Gastrocnemius medialis (tissue), 4 donors: ENCODE measurements at regions not wholly inside any gene's neighbourhood (a gene's known extent, or its start where the extent isn't known, plus 50 kb on each side); places are given as distances from the start of the nearest gene placed in this dataset.

Experiments
- ATAC-seq, 2 donors: fragments of 150-250 bp; one replicate each; pipeline ENCODE4 v1.9.1; 2016
- DNase-seq, 2 donors: peaks; one replicate each; pipeline ENCODE4 v3.0.0-alpha.2; 2019
- H3K27ac ChIP-seq, 4 donors: fragments of 200-600 bp; sonication (generic); 1 replicate in 1 of 4; 2 replicates in 3 of 4; pipeline ENCODE4 v1.5.1; 2016 to 2018; ENCODE audit warnings: mild to moderate bottlenecking in 2 of 4, moderate library complexity in 1 of 4
- H3K27me3 ChIP-seq, 3 donors: fragments of 200-600 bp; sonication (generic) in 2 of 3; 1 replicate in 1 of 3; 2 replicates in 2 of 3; pipeline versions ENCODE4 v1.5.1 to v1.6.0; 2016 to 2019; ENCODE audit warnings: mild to moderate bottlenecking in 1 of 3, moderate library complexity in 1 of 3
- H3K36me3 ChIP-seq, 2 donors: fragments of 200-600 bp; sonication (generic) in 1 of 2; one replicate each; pipeline ENCODE4 v1.5.1; 2017 to 2018
- H3K4me1 ChIP-seq, 2 donors: fragments of 200-600 bp; sonication (generic) in 1 of 2; one replicate each; pipeline ENCODE4 v1.5.1; 2016 to 2017; ENCODE audit warnings: mild to moderate bottlenecking in 2 of 2
- H3K4me3 ChIP-seq, 4 donors: fragments of 200-600 bp; sonication (generic) in 3 of 4; 1 replicate in 1 of 4; 2 replicates in 3 of 4; pipeline ENCODE4 v1.5.1; 2016 to 2019; ENCODE audit warnings: mild to moderate bottlenecking in 2 of 4
- H3K9me3 ChIP-seq, 3 donors: fragments of 200-600 bp; sonication (generic) in 2 of 3; 1 replicate in 1 of 3; 2 replicates in 2 of 3; pipeline ENCODE4 v1.5.1; 2016 to 2019
- POLR2A ChIP-seq, 2 donors: fragments of 450-650 bp; IDR thresholded peaks; one replicate each; pipeline ENCODE4 v1.6.1; 2017; ENCODE audit warnings: antibody characterized with exemption in 2 of 2, mild to moderate bottlenecking in 2 of 2, moderate library complexity in 2 of 2
- in situ Hi-C, 4 donors: fragments of 200-750 bp; cut with MboI; loops; one replicate each; pipeline versions ENCODE4 v1.15.0 to v1.8.0; 2017; ENCODE audit warnings: low sequenced_read_pairs in 4 of 4
- intact Hi-C: fragments of 100-400 bp; cut with DNase I; formaldehyde crosslinking; loops from one replicate; pipeline ENCODE4 v1.15.1; 2023; ENCODE audit warnings: low total_unique reads
- TF ChIP-seq, protein P1 (sequence below), 5 experiments: fragments of 450-650 bp in 3 of 5; fragments of 200-600 bp in 2 of 5; sonication (generic) in 2 of 5; IDR thresholded peaks in 4 of 5; conservative IDR thresholded peaks in 1 of 5; 1 replicate in 4 of 5; 2 replicates in 1 of 5; pipeline ENCODE4 v1.5.1; 2016 to 2019; ENCODE audit warnings: antibody characterized with exemption in 5 of 5, mild to moderate bottlenecking in 3 of 5, moderate library complexity in 3 of 5

DNA sequence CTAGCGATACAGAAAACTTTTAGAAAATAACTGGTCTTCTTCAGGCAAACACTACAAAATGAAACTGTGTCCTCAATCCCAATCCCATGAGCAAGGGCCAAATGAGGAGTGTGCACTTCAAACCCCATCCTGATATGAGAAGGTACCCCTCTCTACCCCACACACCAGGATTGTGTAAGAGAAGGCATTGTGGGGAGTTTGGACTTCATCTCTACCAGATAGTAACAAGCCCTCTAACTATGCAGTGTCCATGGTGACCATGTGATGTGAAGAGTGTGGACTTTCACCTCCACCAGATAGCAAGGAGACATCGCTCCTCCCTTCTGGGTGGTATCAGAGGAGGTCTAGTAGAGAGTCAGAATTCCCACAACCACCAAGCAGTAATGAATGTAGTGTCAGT is 769.3 kb downstream of the MECOM start:
- Histone ChIP-seq H3K9me3 (no peaks in the 10 kb centered on the region), H3K4me1 (no peaks in the 10 kb centered on the region), H3K27ac (no peak overlapping the region), H3K4me3 (no peak overlapping the region), H3K36me3 (no peaks in the 10 kb centered on the region), H3K27me3 (no peaks in the 10 kb centered on the region)
- intact Hi-C loops (no loop called here), in situ Hi-C loops (no loop called here)
- no peak for TF ChIP-seq POLR2A (IDR thresholded peaks at IDR 0.05)
- TF ChIP-seq, protein P1, sequence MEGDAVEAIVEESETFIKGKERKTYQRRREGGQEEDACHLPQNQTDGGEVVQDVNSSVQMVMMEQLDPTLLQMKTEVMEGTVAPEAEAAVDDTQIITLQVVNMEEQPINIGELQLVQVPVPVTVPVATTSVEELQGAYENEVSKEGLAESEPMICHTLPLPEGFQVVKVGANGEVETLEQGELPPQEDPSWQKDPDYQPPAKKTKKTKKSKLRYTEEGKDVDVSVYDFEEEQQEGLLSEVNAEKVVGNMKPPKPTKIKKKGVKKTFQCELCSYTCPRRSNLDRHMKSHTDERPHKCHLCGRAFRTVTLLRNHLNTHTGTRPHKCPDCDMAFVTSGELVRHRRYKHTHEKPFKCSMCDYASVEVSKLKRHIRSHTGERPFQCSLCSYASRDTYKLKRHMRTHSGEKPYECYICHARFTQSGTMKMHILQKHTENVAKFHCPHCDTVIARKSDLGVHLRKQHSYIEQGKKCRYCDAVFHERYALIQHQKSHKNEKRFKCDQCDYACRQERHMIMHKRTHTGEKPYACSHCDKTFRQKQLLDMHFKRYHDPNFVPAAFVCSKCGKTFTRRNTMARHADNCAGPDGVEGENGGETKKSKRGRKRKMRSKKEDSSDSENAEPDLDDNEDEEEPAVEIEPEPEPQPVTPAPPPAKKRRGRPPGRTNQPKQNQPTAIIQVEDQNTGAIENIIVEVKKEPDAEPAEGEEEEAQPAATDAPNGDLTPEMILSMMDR (IDR thresholded peaks at IDR 0.05 in 4 of 5, conservative IDR thresholded peaks at IDR 0.05 in 1 of 5) = no peak
- ATAC-seq (no peak), DNase-seq (no peak)

DNA sequence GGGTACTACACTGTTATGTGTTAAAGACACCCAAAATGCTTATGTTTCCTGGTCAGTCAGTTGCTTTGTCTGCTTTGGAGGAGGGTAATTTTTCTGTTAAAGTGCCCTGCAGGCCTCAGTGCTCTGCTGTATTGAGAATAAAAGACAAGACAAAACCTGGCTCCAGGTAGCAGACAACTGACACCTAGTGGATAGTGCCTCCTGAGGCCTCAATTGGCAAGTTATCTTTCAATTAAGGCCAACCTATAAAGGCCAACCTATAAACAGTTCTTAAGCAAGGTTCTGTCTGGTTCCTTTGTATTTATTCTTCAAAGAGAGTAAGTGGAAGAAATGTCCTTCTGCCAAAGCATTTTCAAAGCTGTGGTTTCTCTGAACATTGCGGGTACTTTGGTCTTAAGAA is 773.8 kb downstream of the MECOM start:
- H3K36me3 ChIP-seq = no peaks in the 10 kb centered on the region
- no peak overlapping the region for H3K4me3 ChIP-seq
- H3K4me1 ChIP-seq = peaks cover 0 to 1% of the 10 kb centered on the region in 2 donors
- TF ChIP-seq, protein P1 (IDR thresholded peaks at IDR 0.05 in 4 of 5, conservative IDR thresholded peaks at IDR 0.05 in 1 of 5) = no peak
- no peak for TF ChIP-seq POLR2A (IDR thresholded peaks at IDR 0.05)
- DNase-seq (no peak), ATAC-seq (no peak)
- no peak overlapping the region for H3K27ac ChIP-seq
- in situ Hi-C loops (no loop called here), intact Hi-C loops (no loop called here)
- H3K9me3 ChIP-seq = no peaks in the 10 kb centered on the region
- no peaks in the 10 kb centered on the region for H3K27me3 ChIP-seq

DNA sequence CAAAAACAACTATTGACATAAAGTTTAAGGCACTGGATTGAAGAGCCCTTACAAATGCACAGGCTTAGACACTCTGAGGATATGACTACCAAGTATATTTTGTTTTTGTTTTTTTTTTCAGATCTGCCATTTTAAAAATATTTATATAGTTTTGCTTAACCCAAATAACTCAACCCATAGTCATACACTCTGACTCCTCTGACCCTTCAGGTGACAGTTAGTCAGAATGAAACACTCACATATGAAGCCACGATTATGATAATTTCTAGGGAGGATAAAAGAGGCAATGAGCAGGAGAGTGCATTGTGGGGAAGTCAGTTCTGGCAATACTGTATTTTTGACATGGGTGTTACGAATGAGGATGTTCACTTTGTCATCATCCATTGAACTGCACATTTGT is 774.7 kb downstream of the MECOM start:
- no peak for TF ChIP-seq POLR2A (IDR thresholded peaks at IDR 0.05)
- TF ChIP-seq, protein P1 (IDR thresholded peaks at IDR 0.05 in 4 of 5, conservative IDR thresholded peaks at IDR 0.05 in 1 of 5) = no peak
- H3K27me3 ChIP-seq = no peaks in the 10 kb centered on the region
- peaks cover 0 to 7% of the 10 kb centered on the region in 2 donors for H3K4me1 ChIP-seq
- no peak overlapping the region for H3K4me3 ChIP-seq
- in situ Hi-C loops = no loop called here
- no peak for ATAC-seq
- no peak overlapping the region for H3K27ac ChIP-seq
- H3K36me3 ChIP-seq = no peaks in the 10 kb centered on the region
- intact Hi-C loops = no loop called here
- no peak for DNase-seq
- H3K9me3 ChIP-seq = no peaks in the 10 kb centered on the region

DNA sequence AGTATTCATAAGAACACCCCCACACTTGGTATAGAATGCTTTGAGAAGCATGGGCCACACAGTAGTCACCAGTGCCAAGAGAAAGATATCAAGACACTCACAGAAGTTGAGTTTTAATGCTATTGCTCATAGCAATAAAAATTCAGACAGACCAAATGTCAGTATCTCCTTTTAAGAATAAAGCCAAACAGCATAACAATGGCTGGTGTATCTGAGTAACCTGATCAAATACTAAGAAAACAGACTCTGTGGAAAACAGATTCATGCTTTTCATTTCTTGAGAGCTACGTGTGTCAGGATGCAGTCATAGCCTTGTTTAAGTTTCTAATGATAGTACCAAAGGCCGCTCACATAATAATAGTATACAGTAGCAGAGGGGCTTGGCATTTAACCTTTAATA is 778.5 kb downstream of the MECOM start:
- H3K27me3 ChIP-seq = no peaks in the 10 kb centered on the region
- in situ Hi-C loops = no loop called here
- DNase-seq (no peak), ATAC-seq (no peak)
- H3K36me3 ChIP-seq = no peaks in the 10 kb centered on the region
- H3K27ac ChIP-seq = no peak overlapping the region
- H3K4me3 ChIP-seq = no peak overlapping the region
- no peaks in the 10 kb centered on the region for H3K9me3 ChIP-seq
- no peak for TF ChIP-seq POLR2A (IDR thresholded peaks at IDR 0.05)
- TF ChIP-seq, protein P1 (IDR thresholded peaks at IDR 0.05 in 4 of 5, conservative IDR thresholded peaks at IDR 0.05 in 1 of 5) = no peak
- intact Hi-C loops = no loop called here
- peaks cover 0 to 7% of the 10 kb centered on the region in 2 donors for H3K4me1 ChIP-seq

DNA sequence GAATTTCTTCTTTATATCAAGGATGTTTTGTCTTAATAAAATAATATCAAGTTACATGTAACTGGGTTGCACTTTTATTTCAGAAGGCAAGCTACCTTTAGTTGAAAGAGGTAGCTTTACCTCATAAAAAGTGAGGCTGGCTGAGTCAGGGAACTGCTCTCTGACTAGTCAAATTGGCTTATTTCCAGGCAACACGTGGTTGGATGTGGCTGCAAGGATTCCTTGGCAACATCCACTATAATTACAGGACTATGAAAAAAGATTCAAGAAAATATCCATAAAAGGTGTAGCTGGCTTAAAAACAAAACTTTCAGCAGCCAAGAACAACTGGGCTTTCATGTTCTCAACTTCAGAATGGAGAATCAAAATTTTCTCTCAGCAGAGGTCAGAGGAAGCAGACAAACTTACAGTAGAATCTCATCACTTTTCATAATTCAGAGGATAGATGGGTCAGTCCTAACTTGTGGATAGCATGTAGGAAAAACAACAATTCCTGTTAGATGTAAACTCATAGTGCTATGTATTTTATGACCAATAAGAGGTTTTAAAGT is 779.1 kb downstream of the MECOM start:
- TF ChIP-seq, protein P1 (IDR thresholded peaks at IDR 0.05 in 4 of 5, conservative IDR thresholded peaks at IDR 0.05 in 1 of 5) = no peak
- TF ChIP-seq POLR2A (IDR thresholded peaks at IDR 0.05) = no peak
- Histone ChIP-seq H3K4me3 (no peak overlapping the region), H3K9me3 (no peaks in the 10 kb centered on the region), H3K27ac (no peak overlapping the region), H3K36me3 (no peaks in the 10 kb centered on the region), H3K27me3 (no peaks in the 10 kb centered on the region), H3K4me1 (peaks cover 0 to 7% of the 10 kb centered on the region in 2 donors)
- ATAC-seq = peak in 1 of 2 donors; percentile 45
- in situ Hi-C loops (no loop called here), intact Hi-C loops (no loop called here)
- no peak for DNase-seq
